ENCODE measurements at regions not wholly inside any gene's neighbourhood (a gene's known extent, or its start where the extent isn't known, plus 50 kb on each side); places are given as distances from the start of the nearest gene placed in this dataset.

- no peak for TF ChIP-seq POLR2A (IDR thresholded peaks at IDR 0.05)
- TF ChIP-seq CTCF (IDR thresholded peaks at IDR 0.05) = no peak
- no peak for TF ChIP-seq POLR2AphosphoS5 (IDR thresholded peaks at IDR 0.05)
These were observed 195.7 kb upstream of the ADGRL2 start for GRCh38 chr1:81605023-81605422.

Data from breast epithelium (tissue), 3 donors.